SH-SY5Y (cell line): ENCODE measurements at regions not wholly inside any gene's neighbourhood (a gene's known extent, or its start where the extent isn't known, plus 50 kb on each side); places are given as distances from the start of the nearest gene placed in this dataset.

ENCODE experiments used
- GATA2 ChIP-seq: IDR thresholded peaks from 2 replicates; pipeline ENCODE4 v1.6.1; 2011; ENCODE audit warnings: mild to moderate bottlenecking, low read depth, low read length
- GATA3 ChIP-seq: IDR thresholded peaks from 2 replicates; pipeline ENCODE4 v1.6.1; 2011; ENCODE audit warnings: low read depth, mild to moderate bottlenecking, low read length, moderate library complexity

DNA sequence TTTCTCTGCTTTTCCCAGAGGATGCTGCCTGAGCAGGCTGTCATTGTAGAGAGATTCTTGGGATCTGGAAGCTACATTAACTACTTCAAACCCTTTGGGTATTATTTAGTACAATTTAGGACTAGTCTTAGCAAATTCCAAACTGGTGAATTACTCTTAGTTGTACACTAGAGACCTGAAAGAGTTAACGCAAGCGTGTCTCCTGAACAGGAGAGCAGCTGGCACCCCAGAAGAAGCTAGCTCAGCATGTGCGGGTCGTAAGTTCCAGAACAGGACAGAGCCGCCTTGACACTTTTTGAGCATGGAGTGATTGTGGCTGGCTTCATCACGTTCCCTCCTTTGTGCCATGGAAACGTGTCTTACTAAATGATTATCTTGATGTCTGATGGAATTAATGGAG is 495.7 kb upstream of the TPK1 start:
- TF ChIP-seq GATA3 = no peak
- no peak for TF ChIP-seq GATA2
